NCI-H2029 treated with DMSO at 0.1 percent for 48 hours (cell line): ENCODE measurements at regions not wholly inside any gene's neighbourhood (a gene's known extent, or its start where the extent isn't known, plus 50 kb on each side); places are given as distances from the start of the nearest gene placed in this dataset.
A peak's percentile ranks its signal among the peaks of the same experiment; 100 is the strongest.

Experiments used
- DNase-seq: peaks from one replicate; lab custom pipeline; 2025; lab: John Stamatoyannopoulos, UW

- DNase-seq, result no peak
Observed at GRCh38 chr13:76440568-76440967, 445.6 kb downstream of the KCTD12 start.

- DNase-seq, result no peak
Observed at GRCh38 chr13:76439546-76439945, 446.7 kb downstream of the KCTD12 start.

GRCh38 chr13:76438050-76438449, 448.2 kb downstream of the KCTD12 start:
- DNase-seq, result no peak

GRCh38 chr13:76425935-76426334, 460.3 kb downstream of the KCTD12 start:
- DNase-seq, result no peak

- no peak for DNase-seq
Observed at GRCh38 chr13:76421011-76421410, 465.2 kb downstream of the KCTD12 start.

- DNase-seq, result no peak
Observed at GRCh38 chr13:76418404-76418803, 467.8 kb downstream of the KCTD12 start.

GRCh38 chr13:76414320-76414719, 471.9 kb downstream of the KCTD12 start:
- DNase-seq, result no peak

- no peak for DNase-seq
Observed at GRCh38 chr13:76406243-76406642, 480.0 kb downstream of the KCTD12 start.

GRCh38 chr13:76398425-76398824, 487.8 kb downstream of the KCTD12 start:
- no peak for DNase-seq

- DNase-seq, result no peak
Observed at GRCh38 chr13:76397413-76397812, 488.8 kb downstream of the KCTD12 start.

GRCh38 chr13:76389321-76389720, 496.9 kb downstream of the KCTD12 start:
- no peak for DNase-seq

GRCh38 chr13:76387566-76387965, 498.6 kb downstream of the KCTD12 start:
- no peak for DNase-seq

GRCh38 chr13:76386321-76386720, 499.9 kb downstream of the KCTD12 start:
- DNase-seq, result no peak

- no peak for DNase-seq
Observed at GRCh38 chr13:76385586-76385985, 500.6 kb downstream of the KCTD12 start.

GRCh38 chr13:76383676-76384461, 502.3 kb downstream of the KCTD12 start:
- peak; percentile 0 for DNase-seq

- DNase-seq, result no peak
Observed at GRCh38 chr13:76380446-76381065, 505.6 kb downstream of the KCTD12 start.

- no peak for DNase-seq
Observed at GRCh38 chr13:76379341-76380105, 506.7 kb downstream of the KCTD12 start.

- DNase-seq, result no peak
Observed at GRCh38 chr13:76378767-76379166, 507.4 kb downstream of the KCTD12 start.

GRCh38 chr13:76363682-76364289, 522.4 kb downstream of the KCTD12 start:
- no peak for DNase-seq

- no peak for DNase-seq
Observed at GRCh38 chr13:76361868-76362267, 524.3 kb downstream of the KCTD12 start.

- DNase-seq, result no peak
Observed at GRCh38 chr13:76351541-76352229, 534.5 kb downstream of the KCTD12 start.

- no peak for DNase-seq
Observed at GRCh38 chr13:76350399-76350798, 535.8 kb downstream of the KCTD12 start.
